Testis (tissue), 2 donors: ENCODE measurements at regions not wholly inside any gene's neighbourhood (a gene's known extent, or its start where the extent isn't known, plus 50 kb on each side); places are given as distances from the start of the nearest gene placed in this dataset.
"Not testable (repeated sequence)": the region's sequence is repeated elsewhere in the genome, so short reads cannot be mapped to it uniquely, and the experiment has no call there.

Experiments used
- DNase-seq: peaks from one replicate; pipeline ENCODE4 v3.0.0-alpha.2; 2019
- H3K27ac ChIP-seq, 2 donors: fragments of 200-600 bp; sonication (generic); one replicate each; pipeline ENCODE4 v1.5.1; 2019
- H3K27me3 ChIP-seq: fragments of 200-600 bp; sonication (generic); one replicate; pipeline ENCODE4 v1.5.1; 2019
- H3K36me3 ChIP-seq: fragments of 200-600 bp; sonication (generic); one replicate; pipeline ENCODE4 v1.5.1; 2017; ENCODE audit warnings: low read depth; ENCODE audit errors: missing control alignments
- H3K4me1 ChIP-seq: fragments of 200-600 bp; sonication (generic); one replicate; pipeline ENCODE4 v1.5.1; 2019
- H3K4me3 ChIP-seq, 2 donors: fragments of 200-600 bp; sonication (generic); one replicate each; pipeline ENCODE4 v1.5.1; 2017 to 2019
- H3K9me3 ChIP-seq: fragments of 200-600 bp; sonication (generic); one replicate; pipeline ENCODE4 v1.5.1; 2017
- CTCF ChIP-seq, 3 experiments: fragments of 450-650 bp in 2 of 3; fragments of 200-600 bp in 1 of 3; sonication (generic) in 1 of 3; IDR thresholded peaks; one replicate each; pipeline ENCODE4 v1.5.1; 2016 to 2019; ENCODE audit warnings: antibody characterized with exemption in 3 of 3, mild to moderate bottlenecking in 2 of 3, moderate library complexity in 1 of 3
- POLR2A ChIP-seq: fragments of 450-650 bp; IDR thresholded peaks from one replicate; pipeline ENCODE4 v1.6.1; 2017; ENCODE audit warnings: antibody characterized with exemption, mild to moderate bottlenecking, moderate library complexity
- WGBS, 2 donors: methylation state at CpG; one replicate each; pipeline ENCODE4 v1.1.5; 2018; 5-methylcytosine and 5-hydroxymethylcytosine counted together
- intact Hi-C: fragments of 100-400 bp; cut with DNase I; formaldehyde crosslinking; loops from one replicate; pipeline ENCODE4 v1.15.1; 2023; ENCODE audit warnings: low total_unique reads

GRCh38 chr3:134721214-134721613, 70.4 kb upstream of the KY start:
- H3K9me3 ChIP-seq, result no peaks in the 10 kb centered on the region
- intact Hi-C loops, result no loop called here
- H3K4me3 ChIP-seq, result no peak overlapping the region
- TF ChIP-seq CTCF (IDR thresholded peaks at IDR 0.05) (no peak), POLR2A (no peak)
- H3K27me3 ChIP-seq, result no peaks in the 10 kb centered on the region
- no peaks in the 10 kb centered on the region for H3K36me3 ChIP-seq
- H3K27ac ChIP-seq, result no peak overlapping the region
- 53 to 69% methylated on average over 1 of the region's 1 CpG for WGBS, 2 donors
- no peaks in the 10 kb centered on the region for H3K4me1 ChIP-seq
- no peak for DNase-seq

GRCh38 chr3:134722969-134723368, 72.1 kb upstream of the EPHB1 start:
- Histone ChIP-seq H3K4me1 (no peaks in the 10 kb centered on the region), H3K27ac (no peak overlapping the region), H3K36me3 (no peaks in the 10 kb centered on the region), H3K9me3 (no peaks in the 10 kb centered on the region), H3K27me3 (no peaks in the 10 kb centered on the region), H3K4me3 (no peak overlapping the region)
- no peak for DNase-seq
- TF ChIP-seq CTCF (IDR thresholded peaks at IDR 0.05) (no peak), POLR2A (no peak)
- 91 to 96% methylated on average over 2 of the region's 2 CpGs for WGBS, 2 donors
- intact Hi-C loops, result no loop called here

GRCh38 chr3:134729649-134730048, 65.4 kb upstream of the EPHB1 start:
- Histone ChIP-seq H3K36me3 (no peaks in the 10 kb centered on the region), H3K27me3 (no peaks in the 10 kb centered on the region), H3K27ac (no peak overlapping the region), H3K9me3 (no peaks in the 10 kb centered on the region), H3K4me3 (no peak overlapping the region), H3K4me1 (no peaks in the 10 kb centered on the region)
- no peak for TF ChIP-seq CTCF (IDR thresholded peaks at IDR 0.05)
- no peak for TF ChIP-seq POLR2A
- no peak for DNase-seq
- intact Hi-C loops, result no loop called here
- 88 to 90% methylated on average over 3 of the region's 3 CpGs for WGBS, 2 donors

GRCh38 chr3:134737516-134737915, 57.5 kb upstream of the EPHB1 start:
- H3K27me3 ChIP-seq, result no peaks in the 10 kb centered on the region
- no peaks in the 10 kb centered on the region for H3K4me1 ChIP-seq
- no peak for DNase-seq
- no peaks in the 10 kb centered on the region for H3K36me3 ChIP-seq
- no peak overlapping the region for H3K27ac ChIP-seq
- H3K4me3 ChIP-seq, result no peak overlapping the region
- no peaks in the 10 kb centered on the region for H3K9me3 ChIP-seq
- WGBS, 2 donors, result 89% methylated on average over 2 of the region's 2 CpGs
- no peak for TF ChIP-seq POLR2A
- intact Hi-C loops, result no loop called here

- H3K9me3 ChIP-seq, DNase-seq, H3K27ac ChIP-seq, H3K27me3 ChIP-seq, H3K4me3 ChIP-seq, H3K4me1 ChIP-seq, intact Hi-C loops, H3K36me3 ChIP-seq: not testable (repeated sequence)
- 85 to 93% methylated on average over 7 of the region's 7 CpGs for WGBS, 2 donors
Measured at GRCh38 chr3:134740077-134740476, 55.0 kb upstream of the EPHB1 start.

- intact Hi-C loops, result no loop called here
- Histone ChIP-seq H3K36me3 (no peaks in the 10 kb centered on the region), H3K9me3 (no peaks in the 10 kb centered on the region), H3K4me3 (no peak overlapping the region), H3K27me3 (no peaks in the 10 kb centered on the region), H3K4me1 (no peaks in the 10 kb centered on the region), H3K27ac (no peak overlapping the region)
- DNase-seq, result no peak
- no peak for TF ChIP-seq CTCF (IDR thresholded peaks at IDR 0.05)
- WGBS, 2 donors, result 85 to 88% methylated on average over 1 of the region's 1 CpG
Measured at GRCh38 chr3:134742202-134742601, 52.9 kb upstream of the EPHB1 start.
